BJ (cell line): ENCODE measurements at regions not wholly inside any gene's neighbourhood (a gene's known extent, or its start where the extent isn't known, plus 50 kb on each side); places are given as distances from the start of the nearest gene placed in this dataset.
"Not testable (repeated sequence)": the region's sequence is repeated elsewhere in the genome, so short reads cannot be mapped to it uniquely, and the experiment has no call there.

ENCODE experiments used
- CTCF ChIA-PET: fragments of 350-600 bp; formaldehyde crosslinking; extraction: SDS; loops from one replicate; lab custom pipeline; 2021; ENCODE audit warnings: antibody characterized with exemption, inconsistent platforms; lab: Yijun Ruan, JAX
- POLR2A ChIA-PET: fragments of 300-600 bp; sonication (Branson Sonifier 250); formaldehyde crosslinking; extraction: SDS; loops from one replicate; lab custom pipeline; 2021; ENCODE audit warnings: antibody characterized with exemption; lab: Charles Lee
- DNase-seq: peaks from one replicate; pipeline ENCODE4 v3.0.0-alpha.2; 2011; ENCODE audit warnings: low read depth
- H3K27me3 ChIP-seq: 2 replicates; pipeline ENCODE4 v1.6.0; 2011; ENCODE audit warnings: low read length; ENCODE audit not compliant: control insufficient read depth, insufficient read depth
- H3K36me3 ChIP-seq: 2 replicates; pipeline ENCODE4 v1.5.1; 2011; ENCODE audit warnings: low read length; ENCODE audit not compliant: control insufficient read depth, insufficient read depth
- H3K4me3 ChIP-seq: 2 replicates; pipeline ENCODE4 v1.5.1; 2011; ENCODE audit warnings: low read depth, mild to moderate bottlenecking, control low read depth, low read length
- TF ChIP-seq, protein P1 (sequence below): IDR thresholded peaks from 2 replicates; pipeline ENCODE4 v1.5.1; 2011; ENCODE audit warnings: low read depth, mild to moderate bottlenecking, control low read depth, inconsistent platforms, low read length, moderate library complexity; ENCODE audit not compliant: insufficient read depth

- CTCF ChIA-PET, DNase-seq, H3K36me3 ChIP-seq, H3K4me3 ChIP-seq, H3K27me3 ChIP-seq, POLR2A ChIA-PET: not testable (repeated sequence)
These were observed 198.0 kb downstream of the MEIS1 start for GRCh38 chr2:66632882-66633281.

GRCh38 chr2:66633631-66634030 lies 198.7 kb downstream of the MEIS1 start:
- no peak overlapping the region for H3K4me3 ChIP-seq
- CTCF ChIA-PET = no interaction called here
- DNase-seq = no peak
- no peaks in the 10 kb centered on the region for H3K27me3 ChIP-seq
- TF ChIP-seq, protein P1, sequence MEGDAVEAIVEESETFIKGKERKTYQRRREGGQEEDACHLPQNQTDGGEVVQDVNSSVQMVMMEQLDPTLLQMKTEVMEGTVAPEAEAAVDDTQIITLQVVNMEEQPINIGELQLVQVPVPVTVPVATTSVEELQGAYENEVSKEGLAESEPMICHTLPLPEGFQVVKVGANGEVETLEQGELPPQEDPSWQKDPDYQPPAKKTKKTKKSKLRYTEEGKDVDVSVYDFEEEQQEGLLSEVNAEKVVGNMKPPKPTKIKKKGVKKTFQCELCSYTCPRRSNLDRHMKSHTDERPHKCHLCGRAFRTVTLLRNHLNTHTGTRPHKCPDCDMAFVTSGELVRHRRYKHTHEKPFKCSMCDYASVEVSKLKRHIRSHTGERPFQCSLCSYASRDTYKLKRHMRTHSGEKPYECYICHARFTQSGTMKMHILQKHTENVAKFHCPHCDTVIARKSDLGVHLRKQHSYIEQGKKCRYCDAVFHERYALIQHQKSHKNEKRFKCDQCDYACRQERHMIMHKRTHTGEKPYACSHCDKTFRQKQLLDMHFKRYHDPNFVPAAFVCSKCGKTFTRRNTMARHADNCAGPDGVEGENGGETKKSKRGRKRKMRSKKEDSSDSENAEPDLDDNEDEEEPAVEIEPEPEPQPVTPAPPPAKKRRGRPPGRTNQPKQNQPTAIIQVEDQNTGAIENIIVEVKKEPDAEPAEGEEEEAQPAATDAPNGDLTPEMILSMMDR = no peak
- POLR2A ChIA-PET = no interaction called here
- H3K36me3 ChIP-seq = no peaks in the 10 kb centered on the region

DNA sequence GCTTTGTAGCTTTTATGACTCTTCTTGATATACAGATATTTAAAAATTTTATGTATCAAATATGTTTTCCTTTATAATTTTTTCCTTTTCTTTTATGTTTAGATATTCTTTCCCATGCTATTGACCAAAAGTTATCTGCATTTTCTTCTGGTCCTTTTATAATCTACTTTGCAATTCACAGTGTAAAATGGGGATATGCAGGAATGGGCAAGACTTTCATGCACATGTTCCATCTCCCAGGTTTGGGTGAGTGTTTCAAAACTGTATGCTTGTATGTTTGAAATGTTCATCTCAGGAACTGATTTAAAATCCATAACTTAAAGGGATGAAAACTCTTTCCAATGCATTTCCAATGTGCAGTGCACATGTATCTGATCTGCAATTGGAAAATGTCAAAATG lies 199.9 kb downstream of the MEIS1 start:
- no peak for DNase-seq
- no peak overlapping the region for H3K4me3 ChIP-seq
- no peaks in the 10 kb centered on the region for H3K36me3 ChIP-seq
- CTCF ChIA-PET = no interaction called here
- POLR2A ChIA-PET = no interaction called here
- TF ChIP-seq, protein P1 = no peak
- no peaks in the 10 kb centered on the region for H3K27me3 ChIP-seq

- ChIA-PET CTCF (no interaction called here), POLR2A (no interaction called here)
- TF ChIP-seq, protein P1 = no peak
- no peak for DNase-seq
- Histone ChIP-seq H3K27me3 (no peaks in the 10 kb centered on the region), H3K4me3 (no peak overlapping the region), H3K36me3 (no peaks in the 10 kb centered on the region)
These were observed 206.8 kb downstream of the MEIS1 start for GRCh38 chr2:66641685-66642084.

DNA sequence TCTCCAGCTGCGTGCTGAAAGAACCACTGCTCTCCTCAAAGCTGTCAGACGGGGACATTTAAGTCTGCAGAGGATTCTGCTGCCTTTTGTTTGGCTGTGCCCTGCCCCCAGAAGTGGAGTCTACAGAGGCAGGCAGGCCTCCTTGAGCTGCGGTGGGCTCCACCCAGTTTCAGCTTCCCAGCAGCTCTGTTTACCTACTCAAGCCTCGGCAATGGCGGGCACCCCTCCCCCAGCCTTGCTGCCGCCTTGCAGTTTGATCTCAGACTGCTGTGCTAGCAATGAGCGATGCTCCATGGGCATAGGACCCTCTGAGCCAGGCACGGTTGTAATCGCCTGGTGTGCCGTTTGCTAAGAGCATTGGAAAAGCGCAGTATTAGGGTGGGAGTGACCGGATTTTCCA lies 213.2 kb downstream of the MEIS1 start:
- H3K27me3 ChIP-seq, DNase-seq, H3K4me3 ChIP-seq, CTCF ChIA-PET, POLR2A ChIA-PET, H3K36me3 ChIP-seq: not testable (repeated sequence)

GRCh38 chr2:66649006-66649405 lies 214.1 kb downstream of the MEIS1 start:
- ChIA-PET POLR2A (no interaction called here), CTCF (no interaction called here)
- Histone ChIP-seq H3K36me3 (no peaks in the 10 kb centered on the region), H3K27me3 (no peaks in the 10 kb centered on the region), H3K4me3 (no peak overlapping the region)
- no peak for DNase-seq
- TF ChIP-seq, protein P1 = no peak
